H9 (cell line): ENCODE measurements at regions not wholly inside any gene's neighbourhood (a gene's known extent, or its start where the extent isn't known, plus 50 kb on each side); places are given as distances from the start of the nearest gene placed in this dataset.

Experiments used
- DNase-seq: peaks from one replicate; pipeline ENCODE4 v3.0.0-alpha.2; 2017
- H2AFZ ChIP-seq: one replicate; pipeline ENCODE4 v1.6.1; 2013; ENCODE audit warnings: mild to moderate bottlenecking, low read length, control low read depth, moderate library complexity
- H2AK5ac ChIP-seq: 2 replicates; pipeline ENCODE4 v1.6.1; 2013; ENCODE audit warnings: low read length, control low read depth, mixed read lengths; ENCODE audit not compliant: insufficient read length
- H2BK120ac ChIP-seq: one replicate; pipeline ENCODE4 v1.6.1; 2013; ENCODE audit warnings: low read depth, mild to moderate bottlenecking, low read length, control low read depth, inconsistent platforms; ENCODE audit not compliant: poor library complexity, severe bottlenecking
- H2BK12ac ChIP-seq: 2 replicates; pipeline ENCODE4 v1.6.1; 2013; ENCODE audit warnings: low read length, control low read depth, mixed read lengths, low read depth; ENCODE audit not compliant: insufficient read length
- H2BK15ac ChIP-seq: 2 replicates; pipeline ENCODE4 v1.6.1; 2013; ENCODE audit warnings: low read depth, low read length, control low read depth
- H2BK20ac ChIP-seq: one replicate; pipeline ENCODE4 v1.6.1; 2013; ENCODE audit warnings: low read depth, mild to moderate bottlenecking, low read length, control low read depth, inconsistent platforms; ENCODE audit not compliant: poor library complexity, severe bottlenecking
- H2BK5ac ChIP-seq: 2 replicates; pipeline ENCODE4 v1.6.1; 2013; ENCODE audit warnings: low read length, control low read depth, mixed read lengths; ENCODE audit not compliant: insufficient read length
- H3K14ac ChIP-seq: 2 replicates; pipeline ENCODE4 v1.6.1; 2013; ENCODE audit warnings: low read length, control low read depth; ENCODE audit not compliant: insufficient read depth
- H3K18ac ChIP-seq: 2 replicates; pipeline ENCODE4 v1.6.1; 2013; ENCODE audit warnings: low read depth, mild to moderate bottlenecking, mixed read lengths, low read length, control low read depth; ENCODE audit not compliant: insufficient read length
- H3K23ac ChIP-seq: 2 replicates; pipeline ENCODE4 v1.6.1; 2013; ENCODE audit warnings: low read length, control low read depth, mixed read lengths, low read depth; ENCODE audit not compliant: insufficient read length
- H3K23me2 ChIP-seq: 2 replicates; pipeline ENCODE4 v1.6.1; 2013; ENCODE audit warnings: low read depth, mild to moderate bottlenecking, mixed read lengths, low read length, control low read depth; ENCODE audit not compliant: insufficient read length, poor library complexity, severe bottlenecking
- H3K27ac ChIP-seq: 2 replicates; pipeline ENCODE4 v1.5.1; 2013; ENCODE audit warnings: low read length, control low read depth, mixed read lengths, low read depth; ENCODE audit not compliant: insufficient read length
- H3K27me3 ChIP-seq: 2 replicates; pipeline ENCODE4 v1.6.1; 2013; ENCODE audit warnings: low read length, control low read depth, inconsistent platforms; ENCODE audit not compliant: insufficient read depth
- H3K4ac ChIP-seq: 2 replicates; pipeline ENCODE4 v1.6.1; 2013; ENCODE audit warnings: low read depth, mild to moderate bottlenecking, control low read depth, inconsistent platforms, low read length, moderate library complexity
- H3K4me1 ChIP-seq: 2 replicates; pipeline ENCODE4 v1.6.1; 2013; ENCODE audit warnings: low read length, control low read depth, inconsistent platforms; ENCODE audit not compliant: insufficient read depth
- H3K4me2 ChIP-seq: 2 replicates; pipeline ENCODE4 v1.6.1; 2013; ENCODE audit warnings: low read length, control low read depth, mixed read lengths; ENCODE audit not compliant: insufficient read length, insufficient read depth
- H3K56ac ChIP-seq: 2 replicates; pipeline ENCODE4 v1.6.1; 2013; ENCODE audit warnings: low read depth, mild to moderate bottlenecking, mixed read lengths, low read length, control low read depth; ENCODE audit not compliant: insufficient read length
- H3K79me1 ChIP-seq: 2 replicates; pipeline ENCODE4 v1.6.1; 2013; ENCODE audit warnings: low read depth, mild to moderate bottlenecking, moderate library complexity, low read length, control low read depth, inconsistent platforms; ENCODE audit not compliant: insufficient read depth, poor library complexity, severe bottlenecking
- H3K79me2 ChIP-seq: 2 replicates; pipeline ENCODE4 v1.6.1; 2013; ENCODE audit warnings: low read length, control low read depth, inconsistent platforms; ENCODE audit not compliant: insufficient read depth
- H3K9ac ChIP-seq: 2 replicates; pipeline ENCODE4 v1.6.1; 2013; ENCODE audit warnings: low read length, control low read depth, mixed read lengths; ENCODE audit not compliant: insufficient read length; ENCODE audit errors: extremely low read depth
- H3K9me3 ChIP-seq: one replicate; pipeline ENCODE4 v1.6.1; 2013; ENCODE audit warnings: low read depth, low read length, inconsistent platforms; ENCODE audit not compliant: control insufficient read depth
- H3T11ph ChIP-seq: one replicate; pipeline ENCODE4 v1.6.1; 2013; ENCODE audit warnings: mild to moderate bottlenecking, low read length, control low read depth, inconsistent platforms
- H4K20me1 ChIP-seq: one replicate; pipeline ENCODE4 v1.6.1; 2013; ENCODE audit not compliant: control insufficient read depth, insufficient read length, insufficient read depth
- H4K5ac ChIP-seq: 2 replicates; pipeline ENCODE4 v1.6.1; 2013; ENCODE audit warnings: low read depth, mild to moderate bottlenecking, mixed read lengths, low read length, control low read depth; ENCODE audit not compliant: insufficient read length
- H4K8ac ChIP-seq: replicated peaks from 2 replicates; pipeline ENCODE4 v1.6.1; 2013; ENCODE audit warnings: low read length, control low read depth, mixed read lengths, low read depth; ENCODE audit not compliant: insufficient read length
- H4K91ac ChIP-seq: 2 replicates; pipeline ENCODE4 v1.6.1; 2013; ENCODE audit warnings: low read depth, mild to moderate bottlenecking, moderate library complexity, mixed read lengths, low read length, control low read depth; ENCODE audit not compliant: insufficient read length
- H3K27ac Mint-ChIP-seq, 3 experiments: 2 replicates in 2 of 3; 3 replicates in 1 of 3; pipeline ENCODE4 v1.8.0; 2020 to 2021; ENCODE audit warnings: mixed read lengths in 3 of 3, mild to moderate bottlenecking in 1 of 3, moderate library complexity in 1 of 3
- H3K27me3 Mint-ChIP-seq: 2 replicates; pipeline ENCODE4 v1.8.0; 2021; ENCODE audit warnings: low read depth, mild to moderate bottlenecking, moderate library complexity, mixed read lengths
- H3K36me3 Mint-ChIP-seq, 3 experiments: 2 replicates in 2 of 3; 3 replicates in 1 of 3; pipeline ENCODE4 v1.8.0; 2020 to 2021; ENCODE audit warnings: low read depth in 3 of 3, mixed read lengths in 3 of 3; ENCODE audit not compliant: insufficient read depth in 1 of 3
- H3K4me1 Mint-ChIP-seq, 2 experiments: 2 replicates each; pipeline ENCODE4 v1.8.0; 2020; ENCODE audit warnings: mixed read lengths in 2 of 2
- H3K4me3 Mint-ChIP-seq, 2 experiments: 2 replicates in 1 of 2; 3 replicates in 1 of 2; pipeline ENCODE4 v1.8.0; 2020 to 2021; ENCODE audit warnings: mild to moderate bottlenecking in 2 of 2, mixed read lengths in 2 of 2, moderate library complexity in 1 of 2
- H3K9me3 Mint-ChIP-seq, 2 experiments: 2 replicates in 1 of 2; 3 replicates in 1 of 2; pipeline ENCODE4 v1.8.0; 2020; ENCODE audit warnings: mild to moderate bottlenecking in 2 of 2, mixed read lengths in 2 of 2, moderate library complexity in 1 of 2
- WGBS: extraction: QIAGEN DNeasy Blood & Tissue Kit; methylation state at CpG from one replicate; pipeline ENCODE4 v1.1.7; 2013; ENCODE audit warnings: missing lambda C conversion rate, low lambda C conversion rate, mixed read lengths; ENCODE audit not compliant: insufficient read length; ENCODE audit errors: extremely low coverage; 5-methylcytosine and 5-hydroxymethylcytosine counted together
- TF ChIP-seq, protein P1 (sequence below): fragments of 200-600 bp; sonication (generic); conservative IDR thresholded peaks from 3 replicates; pipeline ENCODE4 v1.8.0; 2021; ENCODE audit warnings: antibody characterized with exemption, mild to moderate bottlenecking

DNA sequence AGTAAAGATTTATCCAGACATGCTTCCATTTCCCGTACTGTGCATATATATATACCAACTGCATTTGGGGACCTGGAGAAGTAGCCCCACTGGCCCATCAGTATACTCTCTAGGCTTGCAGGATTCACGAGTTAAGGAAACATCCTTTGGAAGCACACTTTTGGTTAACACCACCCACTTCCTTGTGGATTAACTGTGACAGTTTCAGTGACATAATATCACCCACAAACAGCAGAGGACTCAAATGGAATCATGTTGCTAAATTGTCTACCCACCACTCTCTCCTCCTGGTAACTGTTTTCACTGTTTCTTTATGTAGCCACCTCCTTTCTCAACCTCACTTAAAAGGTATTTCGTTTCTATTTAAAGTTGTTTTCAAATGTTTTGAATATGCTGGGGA, 55.0 kb downstream of the PROKR2 start:
- no peak overlapping the region for H3K27ac Mint-ChIP-seq
- no peak overlapping the region for H2BK20ac ChIP-seq
- no CpG with 5 or more reads among the region's 3 CpGs for WGBS
- H3K4me1 Mint-ChIP-seq = peaks cover 29 to 30% of the 10 kb centered on the region in 2 experiments
- H3K23me2 ChIP-seq = no peaks in the 10 kb centered on the region
- no peak overlapping the region for H2BK120ac ChIP-seq
- no peak overlapping the region for H3K23ac ChIP-seq
- H2BK5ac ChIP-seq = no peak overlapping the region
- H2AFZ ChIP-seq = no peak overlapping the region
- no peak overlapping the region for H3T11ph ChIP-seq
- H3K4me1 ChIP-seq = peaks cover 18% of the 10 kb centered on the region; the same call in 1 of the 2 replicates
- no peak overlapping the region for H3K56ac ChIP-seq
- H2BK15ac ChIP-seq = no peak overlapping the region
- H3K4me3 Mint-ChIP-seq = no peak overlapping the region
- H2AK5ac ChIP-seq = no peak overlapping the region
- H4K20me1 ChIP-seq = no peaks in the 10 kb centered on the region
- no peaks in the 10 kb centered on the region for H3K9me3 Mint-ChIP-seq
- no peak overlapping the region for H4K5ac ChIP-seq
- H3K18ac ChIP-seq = no peak overlapping the region
- H3K36me3 Mint-ChIP-seq = no peaks in the 10 kb centered on the region
- no peak overlapping the region for H3K9ac ChIP-seq
- H4K91ac ChIP-seq = no peak overlapping the region
- no peak overlapping the region for H2BK12ac ChIP-seq
- no peak overlapping the region for H3K4ac ChIP-seq
- peaks cover 3% of the 10 kb centered on the region; the same call in 1 of the 2 replicates for H3K27me3 Mint-ChIP-seq
- H3K27ac ChIP-seq = no peak overlapping the region
- TF ChIP-seq, protein P1, sequence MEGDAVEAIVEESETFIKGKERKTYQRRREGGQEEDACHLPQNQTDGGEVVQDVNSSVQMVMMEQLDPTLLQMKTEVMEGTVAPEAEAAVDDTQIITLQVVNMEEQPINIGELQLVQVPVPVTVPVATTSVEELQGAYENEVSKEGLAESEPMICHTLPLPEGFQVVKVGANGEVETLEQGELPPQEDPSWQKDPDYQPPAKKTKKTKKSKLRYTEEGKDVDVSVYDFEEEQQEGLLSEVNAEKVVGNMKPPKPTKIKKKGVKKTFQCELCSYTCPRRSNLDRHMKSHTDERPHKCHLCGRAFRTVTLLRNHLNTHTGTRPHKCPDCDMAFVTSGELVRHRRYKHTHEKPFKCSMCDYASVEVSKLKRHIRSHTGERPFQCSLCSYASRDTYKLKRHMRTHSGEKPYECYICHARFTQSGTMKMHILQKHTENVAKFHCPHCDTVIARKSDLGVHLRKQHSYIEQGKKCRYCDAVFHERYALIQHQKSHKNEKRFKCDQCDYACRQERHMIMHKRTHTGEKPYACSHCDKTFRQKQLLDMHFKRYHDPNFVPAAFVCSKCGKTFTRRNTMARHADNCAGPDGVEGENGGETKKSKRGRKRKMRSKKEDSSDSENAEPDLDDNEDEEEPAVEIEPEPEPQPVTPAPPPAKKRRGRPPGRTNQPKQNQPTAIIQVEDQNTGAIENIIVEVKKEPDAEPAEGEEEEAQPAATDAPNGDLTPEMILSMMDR = no peak
- H3K27me3 ChIP-seq = no peaks in the 10 kb centered on the region; the same call in 1 of the 2 replicates
- H4K8ac ChIP-seq = no peak overlapping the region
- H3K14ac ChIP-seq = no peak overlapping the region
- H3K79me1 ChIP-seq = no peaks in the 10 kb centered on the region
- H3K79me2 ChIP-seq = no peaks in the 10 kb centered on the region
- H3K4me2 ChIP-seq = no peak overlapping the region
- no peaks in the 10 kb centered on the region for H3K9me3 ChIP-seq
- no peak for DNase-seq
